ENCODE measurements at regions not wholly inside any gene's neighbourhood (a gene's known extent, or its start where the extent isn't known, plus 50 kb on each side); places are given as distances from the start of the nearest gene placed in this dataset.
"Not testable (repeated sequence)": the region's sequence is repeated elsewhere in the genome, so short reads cannot be mapped to it uniquely, and the experiment has no call there.

GRCh38 chr14:105679959-105680735, 153.8 kb downstream of the TMEM121 start:
- TF ChIP-seq, protein P1, sequence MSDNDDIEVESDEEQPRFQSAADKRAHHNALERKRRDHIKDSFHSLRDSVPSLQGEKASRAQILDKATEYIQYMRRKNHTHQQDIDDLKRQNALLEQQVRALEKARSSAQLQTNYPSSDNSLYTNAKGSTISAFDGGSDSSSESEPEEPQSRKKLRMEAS (IDR thresholded peaks at IDR 0.05) = not testable (repeated sequence)
- TF ChIP-seq CTCF (IDR thresholded peaks at IDR 0.05; ENCODE audit: low read depth, low read length, missing input control); SP1 (IDR thresholded peaks at IDR 0.05); RAD21 (IDR thresholded peaks at IDR 0.05); ZBTB33 (IDR thresholded peaks at IDR 0.05); YY1 (IDR thresholded peaks at IDR 0.05): not testable (repeated sequence)
- TF ChIP-seq, protein P2, sequence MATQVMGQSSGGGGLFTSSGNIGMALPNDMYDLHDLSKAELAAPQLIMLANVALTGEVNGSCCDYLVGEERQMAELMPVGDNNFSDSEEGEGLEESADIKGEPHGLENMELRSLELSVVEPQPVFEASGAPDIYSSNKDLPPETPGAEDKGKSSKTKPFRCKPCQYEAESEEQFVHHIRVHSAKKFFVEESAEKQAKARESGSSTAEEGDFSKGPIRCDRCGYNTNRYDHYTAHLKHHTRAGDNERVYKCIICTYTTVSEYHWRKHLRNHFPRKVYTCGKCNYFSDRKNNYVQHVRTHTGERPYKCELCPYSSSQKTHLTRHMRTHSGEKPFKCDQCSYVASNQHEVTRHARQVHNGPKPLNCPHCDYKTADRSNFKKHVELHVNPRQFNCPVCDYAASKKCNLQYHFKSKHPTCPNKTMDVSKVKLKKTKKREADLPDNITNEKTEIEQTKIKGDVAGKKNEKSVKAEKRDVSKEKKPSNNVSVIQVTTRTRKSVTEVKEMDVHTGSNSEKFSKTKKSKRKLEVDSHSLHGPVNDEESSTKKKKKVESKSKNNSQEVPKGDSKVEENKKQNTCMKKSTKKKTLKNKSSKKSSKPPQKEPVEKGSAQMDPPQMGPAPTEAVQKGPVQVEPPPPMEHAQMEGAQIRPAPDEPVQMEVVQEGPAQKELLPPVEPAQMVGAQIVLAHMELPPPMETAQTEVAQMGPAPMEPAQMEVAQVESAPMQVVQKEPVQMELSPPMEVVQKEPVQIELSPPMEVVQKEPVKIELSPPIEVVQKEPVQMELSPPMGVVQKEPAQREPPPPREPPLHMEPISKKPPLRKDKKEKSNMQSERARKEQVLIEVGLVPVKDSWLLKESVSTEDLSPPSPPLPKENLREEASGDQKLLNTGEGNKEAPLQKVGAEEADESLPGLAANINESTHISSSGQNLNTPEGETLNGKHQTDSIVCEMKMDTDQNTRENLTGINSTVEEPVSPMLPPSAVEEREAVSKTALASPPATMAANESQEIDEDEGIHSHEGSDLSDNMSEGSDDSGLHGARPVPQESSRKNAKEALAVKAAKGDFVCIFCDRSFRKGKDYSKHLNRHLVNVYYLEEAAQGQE (IDR thresholded peaks at IDR 0.05) = not testable (repeated sequence)
